CD4-positive, alpha-beta T cell treated with Interleukin-4 for 1 hour (primary cell): ENCODE measurements at regions not wholly inside any gene's neighbourhood (a gene's known extent, or its start where the extent isn't known, plus 50 kb on each side); places are given as distances from the start of the nearest gene placed in this dataset.

ENCODE experiments used
- DNase-seq, 2 donors: peaks; one replicate each; pipeline ENCODE4 v3.0.0-alpha.2; 2020 to 2022

GRCh38 chr10:10821926-10822325 lies 195.7 kb upstream of the CELF2 start:
- no peak for DNase-seq

- no peak for DNase-seq
Observed at GRCh38 chr10:10824591-10825148, 193.0 kb upstream of the CELF2 start.

- no peak for DNase-seq
Observed at GRCh38 chr10:10826125-10826524, 191.5 kb upstream of the CELF2 start.

- DNase-seq: no peak
Observed at GRCh38 chr10:10828623-10829022, 189.0 kb upstream of the CELF2 start.

- no peak for DNase-seq
Observed at GRCh38 chr10:10829576-10829975, 188.1 kb upstream of the CELF2 start.

- no peak for DNase-seq
Observed at GRCh38 chr10:10830293-10830986, 187.2 kb upstream of the CELF2 start.

- no peak for DNase-seq
Observed at GRCh38 chr10:10831085-10831484, 186.6 kb upstream of the CELF2 start.

- DNase-seq: no peak
Observed at GRCh38 chr10:10833955-10834354, 183.7 kb upstream of the CELF2 start.

- no peak for DNase-seq
Observed at GRCh38 chr10:10844251-10844650, 173.4 kb upstream of the CELF2 start.

- DNase-seq: no peak
Observed at GRCh38 chr10:10845185-10845584, 172.5 kb upstream of the CELF2 start.

GRCh38 chr10:10845826-10846503 lies 171.7 kb upstream of the CELF2 start:
- DNase-seq: no peak

GRCh38 chr10:10846504-10846900 lies 171.2 kb upstream of the CELF2 start:
- DNase-seq: no peak

GRCh38 chr10:10847387-10847786 lies 170.3 kb upstream of the CELF2 start:
- DNase-seq: no peak

GRCh38 chr10:10848488-10849111 lies 169.1 kb upstream of the CELF2 start:
- DNase-seq: no peak

GRCh38 chr10:10849306-10849705 lies 168.4 kb upstream of the CELF2 start:
- DNase-seq: no peak

GRCh38 chr10:10850214-10850613 lies 167.5 kb upstream of the CELF2 start:
- DNase-seq: no peak

GRCh38 chr10:10852464-10852863 lies 165.2 kb upstream of the CELF2 start:
- no peak for DNase-seq

- DNase-seq: no peak
Observed at GRCh38 chr10:10853954-10854353, 163.7 kb upstream of the CELF2 start.

- no peak for DNase-seq
Observed at GRCh38 chr10:10854725-10855124, 162.9 kb upstream of the CELF2 start.

GRCh38 chr10:10855151-10855581 lies 162.5 kb upstream of the CELF2 start:
- no peak for DNase-seq

GRCh38 chr10:10860455-10860976 lies 157.2 kb upstream of the CELF2 start:
- no peak for DNase-seq

GRCh38 chr10:10865303-10865702 lies 152.4 kb upstream of the CELF2 start:
- DNase-seq: no peak

- DNase-seq: no peak
Observed at GRCh38 chr10:10865913-10866312, 151.8 kb upstream of the CELF2 start.

GRCh38 chr10:10869592-10869991 lies 148.1 kb upstream of the CELF2 start:
- no peak for DNase-seq
